Smooth muscle cell (in vitro differentiated cells): ENCODE measurements at regions not wholly inside any gene's neighbourhood (a gene's known extent, or its start where the extent isn't known, plus 50 kb on each side); places are given as distances from the start of the nearest gene placed in this dataset.

Source experiments
- DNase-seq: peaks from one replicate; lab custom pipeline; 2025; ENCODE audit not compliant: unreplicated experiment; lab: John Stamatoyannopoulos, UW
- H2AFZ ChIP-seq: fragments of 200-600 bp; sonication (generic); 2 replicates; pipeline ENCODE4 v1.6.0; 2016; ENCODE audit warnings: antibody characterized with exemption, low read depth, mild to moderate bottlenecking
- H3F3A ChIP-seq: fragments of 200-600 bp; sonication (generic); 2 replicates; pipeline ENCODE4 v1.6.0; 2017; ENCODE audit warnings: antibody characterized with exemption, low read depth
- H3K27ac ChIP-seq: fragments of 200-600 bp; sonication (generic); 2 replicates; pipeline ENCODE4 v1.5.1; 2016; ENCODE audit warnings: low read depth, mild to moderate bottlenecking
- H3K27me3 ChIP-seq: fragments of 200-600 bp; sonication (generic); 2 replicates; pipeline ENCODE4 v1.6.1; 2016; ENCODE audit warnings: low read depth, mild to moderate bottlenecking
- H3K36me3 ChIP-seq: fragments of 200-600 bp; sonication (generic); 2 replicates; pipeline ENCODE4 v1.5.1; 2016; ENCODE audit warnings: low read depth
- H3K4me1 ChIP-seq: fragments of 200-600 bp; sonication (generic); 2 replicates; pipeline ENCODE4 v1.5.1; 2016; ENCODE audit warnings: low read depth
- H3K4me2 ChIP-seq: fragments of 200-600 bp; sonication (generic); 2 replicates; pipeline ENCODE4 v1.6.0; 2016; ENCODE audit warnings: mild to moderate bottlenecking
- H3K4me3 ChIP-seq: fragments of 200-600 bp; sonication (generic); 2 replicates; pipeline ENCODE4 v1.5.1; 2016; ENCODE audit warnings: mild to moderate bottlenecking
- H3K79me2 ChIP-seq: fragments of 200-600 bp; sonication (generic); 2 replicates; pipeline ENCODE4 v1.6.0; 2016; ENCODE audit warnings: low read depth, mild to moderate bottlenecking
- H3K9ac ChIP-seq: fragments of 200-600 bp; sonication (generic); 2 replicates; pipeline ENCODE4 v1.6.0; 2016; ENCODE audit warnings: low read depth
- H3K9me3 ChIP-seq: fragments of 200-600 bp; sonication (generic); replicated peaks from 2 replicates; pipeline ENCODE4 v1.5.1; 2016; ENCODE audit warnings: low read depth
- H4K20me1 ChIP-seq: fragments of 200-600 bp; sonication (generic); 2 replicates; pipeline ENCODE4 v1.6.0; 2016; ENCODE audit warnings: low read depth
- WGBS: methylation state at CpG from one replicate; pipeline ENCODE4 v1.1.7; 2016; ENCODE audit warnings: low lambda C conversion rate; 5-methylcytosine and 5-hydroxymethylcytosine counted together
- TF ChIP-seq, protein P1 (sequence below): fragments of 200-600 bp; sonication (generic); IDR thresholded peaks from 2 replicates; pipeline ENCODE4 v1.5.1; 2017; ENCODE audit warnings: borderline replicate concordance, mild to moderate bottlenecking, antibody characterized with exemption; ENCODE audit not compliant: insufficient read depth, poor library complexity, severe bottlenecking

DNA sequence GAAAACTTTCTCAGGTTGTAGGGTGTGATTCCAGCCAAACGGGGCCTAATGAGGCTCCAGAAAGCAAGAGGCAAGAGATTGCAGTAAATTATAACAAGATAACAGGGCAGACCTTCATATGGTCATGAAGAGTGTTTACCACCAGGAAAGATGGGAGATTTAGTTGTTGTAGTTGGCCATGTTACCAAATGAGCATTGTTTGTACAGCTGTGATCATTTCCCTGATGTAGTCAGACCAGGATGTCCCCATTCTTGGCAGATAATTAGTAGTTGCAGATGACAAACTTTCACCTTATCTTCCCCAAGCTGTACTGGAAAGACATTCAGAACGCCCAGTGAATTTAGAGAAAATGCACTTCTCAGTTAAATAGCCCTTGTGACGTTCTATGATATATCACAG, 630.8 kb downstream of the ANKRD7 start:
- H4K20me1 ChIP-seq: no peaks in the 10 kb centered on the region
- no peaks in the 10 kb centered on the region for H3K36me3 ChIP-seq
- WGBS: 61% methylated on average over 3 of the region's 3 CpGs
- no peaks in the 10 kb centered on the region for H3F3A ChIP-seq
- no peak overlapping the region for H3K9ac ChIP-seq
- TF ChIP-seq, protein P1, sequence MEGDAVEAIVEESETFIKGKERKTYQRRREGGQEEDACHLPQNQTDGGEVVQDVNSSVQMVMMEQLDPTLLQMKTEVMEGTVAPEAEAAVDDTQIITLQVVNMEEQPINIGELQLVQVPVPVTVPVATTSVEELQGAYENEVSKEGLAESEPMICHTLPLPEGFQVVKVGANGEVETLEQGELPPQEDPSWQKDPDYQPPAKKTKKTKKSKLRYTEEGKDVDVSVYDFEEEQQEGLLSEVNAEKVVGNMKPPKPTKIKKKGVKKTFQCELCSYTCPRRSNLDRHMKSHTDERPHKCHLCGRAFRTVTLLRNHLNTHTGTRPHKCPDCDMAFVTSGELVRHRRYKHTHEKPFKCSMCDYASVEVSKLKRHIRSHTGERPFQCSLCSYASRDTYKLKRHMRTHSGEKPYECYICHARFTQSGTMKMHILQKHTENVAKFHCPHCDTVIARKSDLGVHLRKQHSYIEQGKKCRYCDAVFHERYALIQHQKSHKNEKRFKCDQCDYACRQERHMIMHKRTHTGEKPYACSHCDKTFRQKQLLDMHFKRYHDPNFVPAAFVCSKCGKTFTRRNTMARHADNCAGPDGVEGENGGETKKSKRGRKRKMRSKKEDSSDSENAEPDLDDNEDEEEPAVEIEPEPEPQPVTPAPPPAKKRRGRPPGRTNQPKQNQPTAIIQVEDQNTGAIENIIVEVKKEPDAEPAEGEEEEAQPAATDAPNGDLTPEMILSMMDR: no peak
- no peaks in the 10 kb centered on the region for H3K9me3 ChIP-seq
- no peak overlapping the region for H3K4me3 ChIP-seq
- no peak overlapping the region for H3K27ac ChIP-seq
- no peaks in the 10 kb centered on the region for H3K79me2 ChIP-seq
- H3K4me1 ChIP-seq: no peaks in the 10 kb centered on the region
- no peak overlapping the region for H2AFZ ChIP-seq
- no peaks in the 10 kb centered on the region for H3K27me3 ChIP-seq
- H3K4me2 ChIP-seq: no peak overlapping the region
- no peak for DNase-seq

DNA sequence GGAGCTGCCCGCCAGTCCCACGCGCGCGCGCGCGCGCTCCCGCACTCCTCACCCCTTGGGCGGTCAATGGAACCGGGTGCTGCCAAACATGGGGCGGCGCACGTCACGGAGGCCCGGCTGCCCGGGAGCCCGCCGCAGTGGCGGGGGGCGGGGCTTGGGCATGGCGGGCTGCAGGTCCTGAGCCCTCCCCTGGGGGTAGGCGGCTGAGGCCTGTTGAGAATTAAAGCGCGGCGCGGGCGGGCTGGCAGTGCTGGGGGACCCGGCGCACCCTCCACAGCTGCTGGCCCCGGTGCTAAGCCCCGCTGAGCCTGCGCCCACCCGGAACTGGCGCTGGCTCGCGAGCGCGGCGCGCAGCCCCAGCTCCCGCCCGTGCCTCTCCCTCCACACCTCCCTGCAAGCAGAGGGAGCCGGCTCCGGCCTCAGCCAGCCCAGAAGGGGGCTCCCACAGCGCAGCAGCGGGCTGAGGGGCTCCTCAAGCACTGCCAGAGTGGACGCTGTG, 634.2 kb downstream of the ANKRD7 start:
- H3F3A ChIP-seq: no peaks in the 10 kb centered on the region
- no peak overlapping the region for H3K4me2 ChIP-seq
- no peaks in the 10 kb centered on the region for H3K27me3 ChIP-seq
- 94% methylated on average over 43 of the region's 49 CpGs for WGBS
- no peak overlapping the region for H3K4me3 ChIP-seq
- no peaks in the 10 kb centered on the region for H3K4me1 ChIP-seq
- H3K36me3 ChIP-seq: no peaks in the 10 kb centered on the region
- no peaks in the 10 kb centered on the region for H3K9me3 ChIP-seq
- H3K79me2 ChIP-seq: no peaks in the 10 kb centered on the region
- TF ChIP-seq, protein P1: no peak
- H2AFZ ChIP-seq: no peak overlapping the region
- no peak overlapping the region for H3K27ac ChIP-seq
- DNase-seq: no peak
- H3K9ac ChIP-seq: no peak overlapping the region
- H4K20me1 ChIP-seq: no peaks in the 10 kb centered on the region

DNA sequence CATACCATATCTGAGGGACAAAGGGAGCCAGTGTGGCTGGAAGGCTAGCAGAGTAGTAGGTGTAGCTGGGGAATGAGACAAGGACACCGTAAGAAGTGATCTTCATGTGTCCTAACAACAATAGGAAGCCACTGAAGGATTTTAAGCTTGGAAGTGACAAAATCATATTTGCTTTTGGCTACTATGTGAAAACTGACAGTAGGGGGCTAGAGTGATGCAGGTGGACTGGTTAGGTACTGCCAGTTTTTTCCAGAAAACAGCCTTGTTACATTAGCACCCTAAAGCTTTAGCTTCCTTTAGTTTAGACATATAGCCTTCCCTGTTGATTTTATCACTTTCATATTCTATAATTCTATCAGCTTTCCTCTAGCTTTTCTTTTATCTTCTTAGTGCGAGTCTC, 637.1 kb downstream of the ANKRD7 start:
- no peak for DNase-seq
- Histone ChIP-seq H3K4me2 (no peak overlapping the region), H3K36me3 (no peaks in the 10 kb centered on the region), H3K27me3 (no peaks in the 10 kb centered on the region), H4K20me1 (no peaks in the 10 kb centered on the region), H3K79me2 (no peaks in the 10 kb centered on the region), H3K9ac (no peak overlapping the region), H2AFZ (no peak overlapping the region), H3K4me1 (no peaks in the 10 kb centered on the region), H3F3A (no peaks in the 10 kb centered on the region), H3K27ac (no peak overlapping the region), H3K9me3 (no peaks in the 10 kb centered on the region), H3K4me3 (no peak overlapping the region)
- 75% methylated on average over 2 of the region's 2 CpGs for WGBS
- TF ChIP-seq, protein P1: no peak

DNA sequence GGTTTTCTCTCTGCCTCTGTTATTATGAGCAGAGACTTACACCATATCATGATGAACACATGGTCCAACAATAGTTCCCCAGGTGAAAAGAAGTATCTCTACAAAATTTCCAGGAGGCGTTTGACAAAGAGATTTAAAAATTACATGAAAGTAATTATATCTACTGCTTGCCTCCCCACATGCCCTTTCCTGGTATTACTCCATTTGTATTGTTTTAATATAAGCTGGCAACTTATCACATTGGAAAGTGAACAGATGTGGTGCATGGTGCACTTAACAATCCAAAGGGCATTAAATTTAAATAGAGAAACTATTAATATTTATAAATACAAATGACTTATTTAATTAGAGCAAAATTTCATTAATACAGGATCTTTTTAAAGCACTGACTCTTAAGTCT, 638.2 kb downstream of the ANKRD7 start:
- H3F3A ChIP-seq: no peaks in the 10 kb centered on the region
- no peak overlapping the region for H3K9ac ChIP-seq
- TF ChIP-seq, protein P1: no peak
- no peak overlapping the region for H3K27ac ChIP-seq
- no peak overlapping the region for H3K4me2 ChIP-seq
- no peaks in the 10 kb centered on the region for H4K20me1 ChIP-seq
- H3K36me3 ChIP-seq: no peaks in the 10 kb centered on the region
- no peaks in the 10 kb centered on the region for H3K27me3 ChIP-seq
- no peak for DNase-seq
- H3K4me1 ChIP-seq: no peaks in the 10 kb centered on the region
- no peaks in the 10 kb centered on the region for H3K79me2 ChIP-seq
- H2AFZ ChIP-seq: no peak overlapping the region
- WGBS: 79% methylated on average over 1 of the region's 1 CpG
- no peaks in the 10 kb centered on the region for H3K9me3 ChIP-seq
- no peak overlapping the region for H3K4me3 ChIP-seq
